OCI-LY7 (cell line): ENCODE measurements at regions not wholly inside any gene's neighbourhood (a gene's known extent, or its start where the extent isn't known, plus 50 kb on each side); places are given as distances from the start of the nearest gene placed in this dataset.

ENCODE experiments used
- EZH2phosphoT487 ChIP-seq: fragments of 200-600 bp; sonication (generic); IDR thresholded peaks from 2 replicates; pipeline ENCODE4 v1.6.1; 2018; ENCODE audit warnings: low read depth, borderline replicate concordance, mild to moderate bottlenecking, mixed run types, antibody characterized with exemption, low read length, moderate library complexity, mixed read lengths
- TF ChIP-seq, protein P1 (sequence below): fragments of 200-600 bp; sonication (generic); conservative IDR thresholded peaks from 2 replicates; pipeline ENCODE4 v1.5.1; 2014; ENCODE audit warnings: mild to moderate bottlenecking, antibody characterized with exemption, low read length, moderate library complexity, mixed read lengths

- TF ChIP-seq, protein P1, sequence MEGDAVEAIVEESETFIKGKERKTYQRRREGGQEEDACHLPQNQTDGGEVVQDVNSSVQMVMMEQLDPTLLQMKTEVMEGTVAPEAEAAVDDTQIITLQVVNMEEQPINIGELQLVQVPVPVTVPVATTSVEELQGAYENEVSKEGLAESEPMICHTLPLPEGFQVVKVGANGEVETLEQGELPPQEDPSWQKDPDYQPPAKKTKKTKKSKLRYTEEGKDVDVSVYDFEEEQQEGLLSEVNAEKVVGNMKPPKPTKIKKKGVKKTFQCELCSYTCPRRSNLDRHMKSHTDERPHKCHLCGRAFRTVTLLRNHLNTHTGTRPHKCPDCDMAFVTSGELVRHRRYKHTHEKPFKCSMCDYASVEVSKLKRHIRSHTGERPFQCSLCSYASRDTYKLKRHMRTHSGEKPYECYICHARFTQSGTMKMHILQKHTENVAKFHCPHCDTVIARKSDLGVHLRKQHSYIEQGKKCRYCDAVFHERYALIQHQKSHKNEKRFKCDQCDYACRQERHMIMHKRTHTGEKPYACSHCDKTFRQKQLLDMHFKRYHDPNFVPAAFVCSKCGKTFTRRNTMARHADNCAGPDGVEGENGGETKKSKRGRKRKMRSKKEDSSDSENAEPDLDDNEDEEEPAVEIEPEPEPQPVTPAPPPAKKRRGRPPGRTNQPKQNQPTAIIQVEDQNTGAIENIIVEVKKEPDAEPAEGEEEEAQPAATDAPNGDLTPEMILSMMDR = no peak
- TF ChIP-seq EZH2phosphoT487 = no peak
Observed at GRCh38 chr13:57832187-57832586, 200.6 kb downstream of the PCDH17 start.
